HG03280 (cell line): ENCODE measurements at regions not wholly inside any gene's neighbourhood (a gene's known extent, or its start where the extent isn't known, plus 50 kb on each side); places are given as distances from the start of the nearest gene placed in this dataset.

Source experiments
- ATAC-seq: cut with Tn5 transposase; IDR thresholded peaks from one replicate; pipeline ENCODE4 v1.9.1; 2021; ENCODE audit warnings: mild to moderate bottlenecking, moderate library complexity; ENCODE audit not compliant: unreplicated experiment

DNA sequence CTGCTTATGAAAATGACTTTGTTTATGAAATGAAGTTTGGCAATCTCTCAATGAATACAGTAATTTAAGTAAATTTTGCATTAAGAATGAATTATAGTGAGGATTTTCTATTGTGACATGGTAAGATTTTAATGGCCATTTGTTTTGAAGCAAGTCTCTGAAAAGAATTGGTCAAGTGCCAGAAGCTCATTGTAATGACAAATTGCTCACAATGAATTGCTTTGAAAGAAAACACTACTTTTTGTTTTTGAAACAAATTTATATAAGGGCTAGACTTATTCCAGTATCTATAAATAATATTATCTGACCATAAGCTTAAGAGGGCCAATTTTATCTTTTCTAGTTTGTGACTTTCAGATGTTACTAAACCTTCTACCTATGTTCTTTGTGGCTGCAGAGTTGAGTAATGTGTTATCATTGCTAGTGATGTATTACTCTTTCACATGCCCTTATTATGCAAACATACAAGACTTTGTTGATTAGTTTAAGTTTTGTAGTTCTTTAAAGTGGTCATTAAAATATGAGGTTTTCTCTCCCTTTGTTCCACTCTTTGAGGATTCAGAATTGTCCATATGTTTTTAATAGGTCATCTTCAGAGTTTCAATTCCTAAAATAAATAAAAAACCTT is 93.0 kb upstream of the ZNF608 start:
- ATAC-seq = no peak

DNA sequence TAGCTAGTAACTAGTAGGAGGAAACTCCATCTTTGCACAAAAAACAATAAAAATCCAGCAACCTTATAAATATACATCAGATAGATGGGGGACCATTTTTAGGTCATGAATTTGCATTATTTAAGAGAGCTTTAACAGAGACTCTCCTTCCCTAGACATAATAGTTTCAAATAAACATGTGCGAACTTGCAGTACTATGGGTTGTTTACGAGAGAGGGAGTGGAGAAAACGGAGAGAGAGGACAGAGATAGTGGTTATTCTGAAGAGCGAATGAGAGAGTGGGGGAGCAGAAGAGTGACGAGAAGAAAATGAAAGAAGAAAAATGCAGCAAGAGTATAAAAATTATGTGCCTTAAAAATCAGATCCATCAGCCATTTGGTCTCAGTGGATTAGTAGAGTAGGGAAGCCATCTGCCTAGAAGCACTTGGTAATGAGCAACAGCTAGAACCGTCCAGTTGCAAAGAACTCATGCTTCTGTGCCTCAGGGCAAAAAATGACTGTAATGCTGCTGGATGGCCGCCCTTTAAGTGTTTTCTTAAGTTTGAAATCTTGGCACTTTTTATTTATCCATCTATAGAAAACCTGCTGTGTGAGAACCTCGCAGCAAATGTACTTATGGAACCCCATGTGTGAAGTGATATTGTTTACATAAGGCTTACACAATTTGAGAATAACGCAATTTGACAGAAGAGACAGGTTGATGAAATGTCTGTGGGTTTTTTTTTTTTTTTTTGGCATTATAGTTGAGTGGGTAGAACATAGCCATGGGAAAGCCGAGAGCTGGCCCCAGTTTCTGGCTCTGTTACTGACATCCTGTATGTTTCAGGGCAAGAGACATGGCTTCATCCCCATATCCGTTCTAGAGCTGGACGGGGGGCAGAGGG is 95.6 kb upstream of the ZNF608 start:
- no peak for ATAC-seq

DNA sequence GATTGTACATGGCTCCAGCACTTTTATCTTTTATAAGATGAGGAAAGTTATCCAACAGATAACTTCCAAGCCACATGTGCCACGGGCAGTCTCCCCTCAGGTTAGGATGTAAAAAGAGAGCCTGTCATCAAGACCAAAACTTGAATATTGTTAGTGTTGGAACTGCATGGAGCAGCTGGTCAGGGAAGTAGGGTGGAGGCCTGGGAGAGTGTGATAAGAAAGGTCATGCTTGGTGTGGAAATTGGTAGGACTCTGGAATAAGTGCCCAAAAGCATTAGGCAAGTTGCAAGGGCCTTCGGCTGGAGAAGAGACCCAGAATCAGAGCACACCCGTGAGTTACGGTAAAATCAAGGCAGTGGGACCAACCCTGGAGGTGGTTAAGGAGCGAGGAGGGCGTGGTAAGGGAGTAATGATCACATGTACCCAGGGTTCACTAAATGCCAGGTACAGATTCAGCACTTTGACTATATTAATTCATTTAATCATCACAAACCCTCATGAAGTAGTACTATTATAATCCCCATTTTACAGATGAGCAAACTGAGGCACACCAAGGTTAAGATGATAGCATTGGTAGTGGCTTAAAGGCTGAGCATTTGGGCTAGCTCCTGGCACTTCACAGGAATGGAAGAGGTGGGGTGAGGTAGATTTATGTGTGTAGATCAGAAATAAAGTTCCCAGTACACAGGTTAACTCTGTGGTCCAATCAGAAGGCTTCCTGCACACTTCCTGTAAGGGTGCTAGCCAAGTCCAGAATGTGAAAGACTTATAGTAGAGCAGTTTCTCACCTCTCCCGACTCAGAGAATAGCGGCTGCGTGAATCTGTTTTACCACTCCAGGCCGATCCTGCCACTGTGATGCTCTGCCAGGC is 96.5 kb upstream of the ZNF608 start:
- ATAC-seq = no peak

DNA sequence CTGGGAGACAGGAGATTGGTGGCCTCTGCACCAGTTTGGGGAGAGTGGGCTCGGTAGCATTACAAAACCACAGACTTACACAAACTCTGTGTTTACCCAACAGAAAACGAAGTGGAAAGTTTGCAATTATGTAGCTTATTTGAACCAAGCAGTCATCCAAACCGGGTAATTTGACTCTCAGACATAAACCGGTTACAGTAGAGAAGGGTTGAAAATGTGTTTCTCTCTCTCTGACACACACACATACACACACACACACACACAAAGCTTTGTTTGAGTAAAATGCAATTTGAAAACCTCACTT is 97.1 kb upstream of the ZNF608 start:
- ATAC-seq = no peak

DNA sequence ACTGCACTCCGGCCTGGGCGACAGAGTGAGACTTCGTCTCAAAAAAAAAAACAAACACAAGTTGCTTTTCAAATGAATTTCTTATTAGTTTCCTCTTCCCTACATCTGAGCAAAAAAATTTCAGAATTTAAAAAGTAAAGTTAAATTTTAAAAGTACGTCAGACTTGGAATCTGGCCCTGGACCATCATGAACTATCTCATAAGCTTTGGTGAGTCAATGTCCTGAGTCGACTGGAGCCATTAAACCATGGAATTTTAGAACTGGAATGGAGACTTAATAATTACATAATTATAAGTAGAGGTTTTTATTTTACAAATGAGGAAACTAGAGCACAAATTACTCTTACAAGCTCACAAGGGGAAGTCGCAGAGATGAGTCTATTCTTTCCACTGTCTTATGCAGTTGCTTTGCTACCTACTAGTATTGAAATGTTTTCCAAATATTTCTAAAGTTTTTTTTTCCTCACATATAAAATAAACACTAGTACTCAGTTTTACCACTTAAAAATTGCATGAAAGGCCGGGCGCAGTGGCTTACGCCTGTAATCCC is 98.0 kb upstream of the ZNF608 start:
- ATAC-seq = no peak

DNA sequence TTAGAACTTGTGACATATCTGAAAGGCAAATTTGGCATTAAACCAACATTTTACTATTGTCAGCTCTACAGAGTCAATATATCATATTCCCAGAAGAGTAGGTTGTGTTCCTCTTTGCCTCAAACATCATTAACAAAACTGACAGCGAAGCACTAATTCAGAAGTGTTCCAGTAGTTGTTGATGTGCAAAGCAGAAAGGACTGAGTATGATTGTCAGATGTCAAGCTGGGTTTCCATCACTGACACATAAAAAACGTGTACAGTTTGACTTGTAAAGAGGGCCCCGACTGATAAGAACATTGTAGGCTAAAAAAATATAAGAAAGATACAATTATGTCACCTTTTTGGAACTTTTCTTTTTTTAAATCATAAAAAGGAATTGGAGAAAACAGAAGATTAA is 101.5 kb upstream of the ZNF608 start:
- no peak for ATAC-seq

DNA sequence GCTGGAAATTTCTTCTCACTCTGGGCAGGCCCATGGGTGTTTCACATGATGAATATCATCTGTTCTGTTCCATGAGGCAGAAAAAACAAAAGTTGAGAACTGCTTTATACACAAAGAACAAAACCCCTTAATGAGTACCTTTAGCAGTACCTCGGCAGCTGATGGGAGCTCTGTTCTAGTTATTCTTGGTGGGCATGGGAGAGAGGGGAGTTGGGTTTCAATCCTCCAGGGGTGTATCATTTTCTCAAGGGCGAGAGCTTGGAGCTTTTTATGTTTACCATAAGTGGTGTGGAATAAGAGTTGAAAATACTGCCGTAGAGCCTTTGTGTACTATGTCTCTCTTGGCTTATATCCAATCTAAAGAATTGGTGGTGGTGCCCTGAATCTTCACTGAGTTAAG is 103.3 kb upstream of the ZNF608 start:
- ATAC-seq = no peak

DNA sequence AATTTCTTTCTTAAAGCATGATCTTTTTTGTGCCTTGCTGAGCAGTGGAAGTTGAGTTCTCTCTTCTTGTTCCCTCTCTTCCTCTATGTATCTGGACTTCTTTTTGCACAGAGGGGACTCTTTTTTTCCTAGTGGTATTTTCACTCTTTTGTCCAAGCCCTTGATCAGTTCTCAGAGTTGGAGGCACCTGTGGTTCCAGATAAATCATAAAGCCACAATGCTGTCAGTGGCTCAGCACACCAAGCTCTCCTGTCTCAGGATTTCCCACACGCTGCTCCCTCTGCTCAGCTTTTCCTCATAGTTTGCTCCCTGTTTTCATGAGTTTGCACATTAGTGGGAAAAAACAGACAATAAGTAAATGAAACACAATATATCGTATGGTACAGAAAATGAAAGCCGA is 110.3 kb upstream of the ZNF608 start:
- ATAC-seq = no peak

DNA sequence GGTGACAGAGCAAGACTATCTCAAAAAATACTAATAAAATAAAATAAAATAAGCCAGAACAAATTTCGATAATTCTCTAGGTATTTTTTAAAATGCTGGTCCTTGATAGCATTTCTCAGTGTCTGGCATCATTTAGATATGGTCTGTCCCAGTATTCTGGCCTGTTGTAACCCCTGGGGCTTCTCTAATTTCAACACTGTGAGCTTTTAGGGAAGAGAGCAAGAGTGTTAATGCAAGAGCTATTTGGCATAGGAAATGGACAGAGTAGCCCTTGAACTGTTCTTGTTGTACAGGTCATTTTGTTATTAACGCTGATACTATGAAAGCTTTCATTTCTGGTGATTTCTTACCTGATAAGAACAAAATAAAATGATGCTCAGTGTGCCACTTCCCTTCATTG is 112.2 kb upstream of the ZNF608 start:
- ATAC-seq = no peak

DNA sequence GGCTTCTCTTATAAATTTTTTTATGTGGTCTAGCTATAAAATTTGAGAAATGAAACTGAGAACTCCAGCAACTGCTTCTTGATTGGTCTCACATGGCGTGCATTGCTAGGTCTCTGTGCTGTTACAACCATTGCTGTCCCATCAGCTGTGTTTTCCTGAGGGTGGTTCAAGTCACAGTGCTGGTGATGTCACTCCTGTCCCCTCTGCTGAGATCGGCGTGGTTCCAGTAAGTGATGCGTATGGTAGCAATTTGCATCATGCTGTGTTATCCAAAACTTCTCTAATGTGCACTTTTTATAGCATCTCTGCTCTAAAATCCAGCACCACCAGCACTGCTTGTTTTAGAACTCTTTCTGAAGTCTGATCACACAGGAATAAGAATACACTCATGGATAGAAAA is 112.6 kb upstream of the ZNF608 start:
- no peak for ATAC-seq

DNA sequence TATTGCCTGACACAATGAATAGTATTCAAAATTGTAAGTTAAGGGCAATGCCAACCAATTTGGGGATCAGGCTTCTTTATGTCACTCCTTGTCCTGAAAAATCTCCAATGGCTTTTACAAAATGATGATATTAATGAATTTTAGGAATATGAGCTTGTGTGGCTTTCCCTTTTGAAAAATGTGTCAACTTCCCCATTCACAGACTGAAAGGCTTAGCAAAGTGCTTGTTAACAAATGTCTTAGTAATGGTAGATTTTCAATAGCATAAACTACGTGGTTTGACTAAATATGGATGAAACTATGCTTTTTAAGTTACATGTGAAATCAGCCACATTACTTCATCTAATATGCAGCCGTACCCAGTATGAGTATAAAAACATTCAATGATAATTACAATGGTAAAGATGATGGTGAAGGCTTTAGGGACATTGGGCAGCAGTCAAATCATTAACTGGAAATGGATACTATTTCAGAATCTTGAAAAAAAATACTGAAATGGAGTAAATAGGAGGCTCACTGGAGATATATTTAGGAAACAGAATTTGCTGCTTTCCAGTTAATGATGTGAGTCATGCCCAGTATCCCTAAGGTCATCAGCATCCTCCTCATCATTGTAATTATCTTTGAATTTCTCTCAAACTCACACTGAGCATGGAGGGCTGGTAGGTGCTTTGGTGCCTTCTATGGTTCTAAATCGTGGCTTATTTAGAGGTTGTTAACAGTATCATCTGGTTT is 113.3 kb upstream of the ZNF608 start:
- ATAC-seq = no peak

DNA sequence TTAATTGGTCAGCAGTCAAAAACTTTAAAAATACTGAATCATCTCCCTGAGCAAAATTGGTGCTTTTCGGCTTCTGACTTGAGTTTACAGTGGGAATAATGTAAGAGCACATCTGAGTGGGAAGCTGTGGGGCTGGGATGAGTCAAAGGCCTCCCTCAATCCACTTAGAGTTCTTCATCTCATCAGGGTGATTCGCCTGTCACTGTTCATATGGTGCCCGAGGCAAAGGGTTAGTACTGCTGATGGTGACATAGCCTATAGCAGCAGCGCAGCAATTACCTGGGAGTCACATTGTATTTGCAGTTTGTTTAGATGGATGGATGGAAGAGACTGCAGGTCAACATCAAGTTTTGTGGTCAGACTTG is 113.8 kb upstream of the ZNF608 start:
- ATAC-seq = no peak

DNA sequence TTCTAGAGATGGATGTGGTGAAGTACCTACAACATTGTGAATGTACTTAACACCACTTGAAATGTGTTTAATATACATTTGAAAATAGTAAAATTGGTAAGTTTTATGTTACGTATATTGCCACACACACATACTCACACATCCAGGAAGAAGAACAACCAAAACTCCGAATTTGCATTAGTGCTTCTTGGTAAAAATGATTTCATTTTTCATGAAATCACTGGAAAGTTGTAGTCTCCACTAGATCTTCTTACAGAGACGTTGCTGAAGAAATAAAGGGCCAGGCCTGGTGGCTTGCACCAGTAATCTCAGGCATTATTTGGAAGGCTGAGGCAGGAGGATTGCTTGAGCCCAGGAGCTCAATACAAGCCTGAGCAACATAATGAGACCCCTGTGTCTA is 118.6 kb upstream of the ZNF608 start:
- ATAC-seq = no peak

DNA sequence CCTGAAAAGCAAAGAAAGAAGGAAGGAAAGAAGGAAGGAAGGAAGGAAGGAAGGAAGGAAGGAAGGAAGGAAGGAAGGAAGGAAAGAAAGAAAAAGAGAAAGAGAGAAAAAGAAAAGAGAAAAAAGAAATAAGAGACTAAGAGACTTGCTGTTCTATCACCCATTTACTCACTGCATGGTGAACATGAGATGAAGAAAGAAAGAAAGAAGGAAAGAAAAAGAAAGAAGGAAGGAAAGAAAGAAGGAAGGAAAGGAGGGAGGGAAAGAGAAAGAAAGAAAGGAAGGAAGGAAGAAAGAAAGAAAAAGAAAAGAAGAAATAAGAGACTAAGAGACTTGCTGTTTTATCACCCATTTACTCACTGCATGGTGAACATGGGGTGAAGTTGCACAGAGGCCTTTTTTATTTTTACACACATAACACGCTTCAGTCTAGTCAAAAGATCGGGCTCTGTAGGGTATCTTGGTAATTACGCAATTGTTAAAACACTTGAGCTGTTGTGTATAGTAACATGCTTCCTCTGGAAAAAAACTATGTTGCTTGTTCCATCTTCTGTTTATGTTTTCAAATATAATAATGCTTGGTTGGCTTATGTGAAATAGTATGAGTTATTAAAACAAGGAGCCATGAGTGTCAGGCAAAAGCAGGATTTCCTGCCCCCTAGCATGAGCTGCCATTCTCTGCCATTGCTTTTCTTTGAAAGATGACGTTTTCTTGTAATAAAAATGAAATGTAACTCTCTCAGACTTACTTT is 119.3 kb upstream of the ZNF608 start:
- no peak for ATAC-seq

DNA sequence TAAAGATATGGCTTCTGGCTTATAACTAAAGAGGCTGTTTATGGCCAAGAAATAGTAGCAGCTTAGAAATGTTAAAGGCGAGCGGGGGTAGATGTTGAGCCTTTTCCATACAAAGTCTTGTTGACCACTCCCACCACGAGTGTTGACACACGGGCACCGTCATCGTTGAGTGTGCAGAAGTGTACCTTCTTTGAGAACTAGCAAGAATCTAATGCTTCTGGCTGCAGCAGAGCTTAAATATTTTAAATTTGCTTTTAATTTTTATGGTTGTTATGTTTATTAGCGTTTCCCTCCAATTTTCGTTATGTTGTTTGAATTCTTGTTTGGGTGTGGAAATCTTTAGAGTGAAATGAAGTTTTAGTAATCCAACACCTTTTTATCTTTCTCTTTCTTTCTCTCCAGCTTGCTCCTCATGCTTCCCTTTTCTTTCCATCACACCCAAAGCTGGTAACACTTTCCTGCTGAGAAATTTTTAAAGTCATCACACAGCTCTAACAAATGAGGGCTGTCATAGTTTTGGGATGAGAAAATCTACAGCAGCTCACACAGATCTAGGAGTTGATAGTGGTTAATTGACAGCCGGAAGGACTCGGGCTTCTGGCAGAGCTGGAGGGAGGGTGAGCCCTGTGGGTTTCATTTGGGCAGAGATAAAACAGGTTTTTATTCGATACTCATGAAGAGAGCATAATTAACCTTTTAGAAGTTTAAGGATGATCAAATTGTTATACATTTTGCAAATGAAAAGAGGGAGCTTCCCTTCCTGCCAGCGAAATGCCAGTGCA is 120.1 kb upstream of the ZNF608 start:
- no peak for ATAC-seq

DNA sequence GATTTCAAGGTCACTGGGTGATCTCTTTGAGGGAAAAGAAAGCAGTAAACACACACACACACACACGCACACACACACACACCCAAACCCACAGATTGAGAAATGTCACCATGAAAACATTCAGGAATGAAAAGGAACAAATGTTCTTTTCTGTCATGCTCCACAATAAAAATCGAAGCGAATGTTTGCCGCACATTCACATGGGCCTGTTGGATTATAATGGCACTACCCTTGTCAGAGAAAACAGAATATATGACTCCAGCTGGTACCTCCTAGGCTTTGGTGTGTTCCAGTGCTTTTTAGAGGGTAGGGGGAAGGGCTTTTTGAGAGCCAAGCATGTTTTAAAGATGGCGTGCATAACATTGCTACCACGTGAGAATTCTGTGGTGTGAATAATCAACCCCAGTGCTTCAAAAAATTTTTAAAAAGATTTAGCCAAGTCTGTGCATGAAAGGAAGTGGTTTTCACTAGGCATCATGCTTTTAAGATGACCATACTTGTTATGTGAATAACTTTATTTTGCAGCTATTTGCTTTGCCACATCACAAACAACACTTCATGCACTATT is 120.8 kb upstream of the ZNF608 start:
- ATAC-seq = no peak

DNA sequence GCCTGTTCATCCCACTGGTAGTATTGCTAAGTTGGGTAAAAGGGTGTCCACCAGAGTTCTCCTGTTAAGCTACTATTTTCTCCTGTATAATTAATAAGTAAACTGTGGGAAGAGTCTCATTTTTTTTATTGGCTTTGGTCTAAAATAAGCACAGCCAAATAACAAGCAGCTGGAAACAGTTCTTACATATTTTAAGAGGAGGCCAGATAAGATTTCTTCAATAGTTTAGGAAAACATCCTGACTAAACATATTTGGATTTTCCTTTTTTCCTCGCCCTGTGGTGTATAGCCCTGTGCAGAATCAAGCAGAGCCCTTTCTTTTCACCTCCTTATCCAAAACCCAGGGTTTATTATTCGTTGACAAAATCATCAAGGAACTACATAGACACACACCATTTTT is 122.2 kb upstream of the ZNF608 start:
- ATAC-seq = no peak

DNA sequence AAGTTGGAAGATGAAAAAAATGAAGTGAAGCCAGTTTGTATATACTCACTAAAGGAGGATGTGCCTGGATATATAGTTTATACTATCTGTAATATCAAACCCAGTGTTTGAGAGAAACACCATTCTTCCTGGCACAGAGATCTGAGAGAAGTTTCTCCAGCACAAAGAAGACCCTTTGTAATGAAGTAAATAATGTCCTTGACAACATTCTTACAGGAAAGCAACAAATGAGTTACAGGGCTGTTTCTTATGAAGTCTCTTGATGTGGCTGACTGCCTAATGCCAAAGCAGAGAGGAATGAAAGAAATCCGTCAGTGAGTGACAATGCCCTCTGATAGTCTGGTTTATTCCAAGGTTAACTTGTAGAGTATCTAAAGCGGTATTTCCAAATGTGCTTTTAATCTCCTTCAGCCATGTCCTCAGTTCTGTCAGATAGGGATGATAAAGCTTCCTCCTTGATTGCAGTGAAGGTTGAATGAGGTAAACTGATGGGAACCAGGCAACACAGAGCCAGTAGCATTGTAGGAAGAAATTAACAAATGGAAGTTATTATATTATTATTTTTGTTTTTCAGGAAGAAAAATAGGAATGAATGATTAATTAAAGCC is 123.1 kb upstream of the ZNF608 start:
- ATAC-seq = no peak

DNA sequence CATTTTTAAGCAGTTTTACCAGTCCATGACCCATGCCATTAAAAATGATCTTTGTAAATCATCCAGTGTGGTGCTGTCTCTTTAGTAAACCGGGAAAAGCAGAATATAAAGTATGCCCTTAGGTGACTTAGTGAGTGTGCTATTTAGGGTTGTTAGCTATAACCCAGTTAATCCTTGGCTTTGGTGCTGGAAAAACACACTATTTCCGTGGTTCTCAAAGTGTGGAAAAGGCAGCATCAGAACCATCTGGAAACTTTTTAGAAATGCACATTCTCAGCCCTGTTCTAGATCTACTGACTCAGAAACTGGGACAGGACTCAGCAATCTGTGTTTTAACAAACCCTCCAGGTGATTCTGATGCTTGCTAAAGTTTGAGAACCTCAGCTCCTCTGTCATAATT is 123.6 kb upstream of the ZNF608 start:
- no peak for ATAC-seq
